ENCODE measurements at regions not wholly inside any gene's neighbourhood (a gene's known extent, or its start where the extent isn't known, plus 50 kb on each side); places are given as distances from the start of the nearest gene placed in this dataset.
A peak's percentile ranks its signal among the peaks of the same experiment; 100 is the strongest.

DNA sequence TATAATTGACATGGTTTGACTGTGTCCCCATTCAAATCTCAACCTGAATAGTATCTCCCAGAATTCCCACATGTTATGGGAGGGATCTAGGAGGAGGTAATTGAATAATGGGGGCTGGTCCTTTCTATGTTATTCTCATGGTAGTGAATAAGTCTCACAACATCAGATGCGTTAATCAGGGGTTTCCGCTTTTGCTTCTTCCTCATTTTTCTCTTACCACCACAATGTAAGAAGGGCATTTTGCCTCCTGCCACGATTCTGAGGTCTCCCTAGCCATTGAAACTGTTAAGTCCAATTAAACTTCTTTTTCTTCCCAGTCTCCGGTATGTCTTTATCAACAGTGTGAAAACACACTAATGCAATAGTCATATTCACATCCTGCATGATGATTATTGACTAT, 1073.3 kb upstream of the CDH2 start:
- no peak for DNase-seq (ENCODE audit: low read depth)

DNA sequence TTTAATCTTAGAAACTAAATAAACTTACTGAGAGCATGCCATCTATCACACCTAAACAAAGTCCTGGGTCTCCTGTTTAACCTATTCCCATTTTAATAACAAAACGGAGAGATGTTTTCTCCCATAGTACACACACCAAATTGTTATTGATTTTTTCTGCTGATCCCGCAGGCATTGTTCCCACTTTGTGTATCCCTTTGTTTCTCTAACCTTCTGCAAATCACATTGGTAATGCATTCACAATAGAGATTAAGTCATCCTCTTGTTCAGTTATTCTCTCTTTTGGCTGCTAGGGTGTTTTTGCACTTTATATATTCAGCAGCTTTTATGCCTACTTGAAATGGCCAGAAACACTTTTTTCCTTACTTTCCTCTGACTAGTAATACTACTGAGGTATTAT, 1071.9 kb upstream of the CDH2 start:
- no peak for DNase-seq (ENCODE audit: low read depth)

DNA sequence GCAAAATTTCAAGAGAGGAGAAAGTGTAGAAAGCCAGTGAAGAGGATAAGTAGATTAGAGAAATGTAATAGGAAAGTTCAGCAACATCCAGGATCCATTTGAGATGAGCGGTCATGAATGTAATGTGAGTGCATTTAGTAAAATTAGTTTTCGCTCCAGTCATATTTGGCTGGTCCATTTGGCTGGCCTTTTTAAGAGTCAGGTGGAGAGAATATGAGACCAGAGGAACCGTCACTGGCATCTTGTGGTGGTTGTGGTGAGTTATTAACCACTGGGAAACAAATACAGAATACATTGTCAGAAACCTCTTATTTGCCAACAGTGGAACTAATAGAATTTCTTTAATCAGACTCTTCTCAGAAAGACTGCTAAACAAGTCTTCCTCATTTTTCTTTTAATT, 1064.3 kb upstream of the CDH2 start:
- no peak for DNase-seq (ENCODE audit: low read depth)

DNA sequence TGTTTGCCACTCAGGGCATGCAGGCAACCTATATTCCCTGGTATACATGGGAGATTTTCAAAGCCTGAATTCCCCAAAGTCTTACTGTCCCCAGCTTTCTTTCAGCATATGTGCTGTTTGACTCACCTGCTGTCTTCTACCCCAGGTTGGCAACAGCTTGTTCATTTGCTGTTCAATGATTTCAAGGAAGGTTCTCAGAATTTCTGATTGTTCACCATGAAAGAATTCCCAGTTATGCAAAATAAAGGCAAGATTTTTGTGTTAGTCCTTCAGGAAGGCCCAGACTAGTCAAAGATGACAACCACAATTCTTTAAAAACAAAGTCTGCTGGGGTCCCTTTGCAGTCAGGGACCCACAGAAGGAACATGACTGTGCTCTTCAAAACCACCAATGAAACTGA, 1057.8 kb upstream of the CDH2 start:
- DNase-seq (ENCODE audit: low read depth), result no peak

DNA sequence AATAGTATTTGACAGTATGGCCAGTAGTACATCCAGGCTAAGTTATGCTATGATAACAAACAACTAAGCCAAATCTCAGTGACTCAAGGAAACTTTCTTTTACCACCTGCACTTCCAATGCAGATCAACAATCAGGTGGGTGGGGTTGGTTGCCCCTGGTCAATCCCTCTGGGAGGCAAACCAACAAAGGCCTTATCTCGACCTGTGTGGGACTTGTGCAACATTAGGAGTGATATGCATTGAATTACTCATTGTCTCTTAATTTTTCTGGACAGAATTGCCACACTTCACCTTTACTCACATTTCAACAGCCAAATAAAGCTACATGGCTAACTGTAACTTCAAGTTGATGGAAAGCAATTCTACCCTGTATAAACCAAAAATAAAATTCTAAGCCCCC, 1049.3 kb upstream of the CDH2 start:
- DNase-seq (ENCODE audit: low read depth), result peak; percentile 62

DNA sequence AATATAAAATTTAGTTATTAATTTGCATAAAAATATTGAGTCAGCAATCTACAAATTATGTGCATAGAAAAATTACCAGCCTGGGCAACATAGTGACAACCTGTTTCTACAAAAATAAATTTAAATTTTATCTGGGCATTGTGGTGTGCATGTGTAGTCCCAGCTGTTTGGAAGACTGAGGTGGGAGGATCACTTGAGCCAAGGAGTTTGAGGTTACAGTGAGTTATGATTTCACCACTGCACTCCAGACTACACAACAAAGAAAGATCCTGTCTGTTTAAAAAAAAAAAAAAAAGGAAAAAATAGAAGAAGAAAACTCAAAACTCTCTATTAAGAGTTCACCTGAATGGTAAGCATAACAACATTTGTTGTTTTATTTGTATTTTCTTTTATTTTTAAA, 1048.4 kb upstream of the CDH2 start:
- peak; percentile 27 for DNase-seq (ENCODE audit: low read depth)

DNA sequence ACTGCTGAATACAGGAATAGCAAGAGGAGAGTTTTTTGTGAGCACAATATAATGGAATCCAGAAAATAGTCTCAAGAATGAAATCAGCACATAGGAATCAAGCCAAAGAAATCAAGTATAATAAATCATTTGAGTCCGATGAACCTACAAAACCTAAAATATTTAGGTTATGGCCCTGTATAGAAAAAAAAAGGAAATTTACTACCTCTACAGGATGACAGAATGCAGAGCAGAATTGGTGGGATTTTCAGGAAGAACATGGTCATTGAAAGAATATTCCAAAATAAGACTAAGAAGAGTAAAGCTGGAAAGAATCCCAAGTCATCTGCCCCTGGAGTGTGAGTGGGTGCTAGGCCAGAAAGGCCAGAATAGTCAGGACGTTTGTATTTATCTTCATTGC, 1041.2 kb upstream of the CDH2 start:
- no peak for DNase-seq (ENCODE audit: low read depth)

DNA sequence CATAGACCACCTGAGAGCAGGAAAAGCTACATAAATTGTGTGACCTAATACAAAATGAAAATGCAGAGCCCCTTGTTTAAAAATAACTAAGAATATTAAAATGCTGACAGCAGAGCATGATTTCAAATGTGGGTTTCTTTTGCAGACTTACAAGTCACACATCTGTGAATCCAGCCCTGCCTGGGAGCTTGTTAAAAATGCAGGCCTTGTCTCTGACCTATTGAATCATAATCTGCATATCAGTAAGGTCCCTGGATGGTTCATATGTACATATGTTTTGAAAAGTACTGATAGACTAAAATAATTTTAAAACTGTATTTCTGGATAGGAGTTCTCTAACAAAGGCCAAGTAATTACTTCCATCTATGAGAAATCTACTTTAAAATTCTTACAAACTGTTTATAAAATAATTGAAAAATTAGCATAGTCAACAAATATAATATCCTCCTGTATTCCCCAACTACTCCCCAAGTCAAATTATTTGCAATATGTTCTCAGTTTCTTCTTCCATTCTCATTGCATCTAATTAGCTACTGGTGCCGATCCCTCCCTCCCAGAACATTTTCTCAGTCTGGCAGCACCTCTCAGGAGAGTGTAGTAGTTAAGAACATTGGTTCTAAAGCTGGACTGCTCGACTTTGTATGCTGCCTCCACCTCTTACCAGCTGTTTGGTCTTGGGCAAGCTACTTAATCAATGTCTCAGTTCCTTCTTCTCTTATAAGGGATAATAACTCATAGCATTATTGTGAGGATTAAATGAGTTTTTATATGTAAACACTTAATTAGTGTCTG, 1040.4 kb upstream of the CDH2 start:
- no peak for DNase-seq (ENCODE audit: low read depth)

DNA sequence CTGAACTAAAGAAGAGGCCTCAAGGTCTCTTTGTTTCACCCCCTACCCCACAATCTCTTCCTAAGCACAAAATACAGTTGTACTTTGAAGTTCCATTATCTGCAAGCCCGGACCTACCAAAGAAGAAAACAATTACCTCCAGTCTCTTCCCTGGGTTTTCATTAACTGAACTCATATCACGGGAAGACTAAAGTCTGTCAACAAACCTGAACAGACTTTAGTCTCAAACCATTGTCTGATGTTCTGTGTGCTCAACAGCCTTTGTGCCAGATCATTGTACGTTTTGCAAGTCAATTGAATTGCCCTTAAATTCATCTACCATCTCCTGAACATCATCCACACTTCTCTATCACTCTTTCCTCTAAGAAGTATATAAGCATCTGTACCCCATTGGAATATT, 1021.9 kb upstream of the CDH2 start:
- DNase-seq (ENCODE audit: low read depth), result no peak

DNA sequence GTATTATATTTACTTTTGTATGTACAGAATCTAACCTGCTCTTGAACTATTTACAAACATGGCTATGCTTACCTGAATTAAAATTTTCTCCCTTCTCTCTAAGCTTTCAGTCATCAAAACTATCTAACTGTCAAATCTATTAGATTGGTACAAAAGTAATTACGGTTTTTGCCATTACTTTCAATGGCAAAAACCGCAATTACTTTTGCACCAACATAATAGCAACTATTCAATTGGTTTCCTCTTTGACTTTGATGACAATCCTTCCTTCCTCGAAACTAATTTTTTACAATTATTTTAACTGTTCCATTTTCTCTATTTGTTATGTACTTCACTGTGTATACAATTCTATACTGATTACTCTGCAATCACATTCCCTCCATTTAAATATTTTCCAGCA, 1019.4 kb upstream of the CDH2 start:
- no peak for DNase-seq (ENCODE audit: low read depth)

DNA sequence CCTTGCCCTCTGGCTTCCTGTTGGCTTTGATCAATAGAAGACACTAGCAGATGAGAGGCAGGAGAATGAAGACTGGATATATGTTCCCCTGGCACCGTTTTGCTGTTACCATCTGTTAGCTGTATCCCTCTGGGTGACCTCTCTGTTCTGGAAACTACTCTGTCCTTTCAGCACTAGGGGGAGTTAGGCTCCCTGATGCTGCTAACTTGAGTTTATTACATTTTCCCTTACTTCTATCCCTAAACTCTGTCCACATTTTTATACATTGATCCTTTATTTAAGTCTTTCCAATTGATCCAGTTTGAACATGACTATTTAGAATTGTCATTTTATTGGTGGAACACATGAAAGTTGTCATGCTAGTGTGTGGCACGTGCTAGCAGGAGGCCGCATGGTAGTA, 1014.3 kb upstream of the CDH2 start:
- peak; percentile 3 for DNase-seq (ENCODE audit: low read depth)

DNA sequence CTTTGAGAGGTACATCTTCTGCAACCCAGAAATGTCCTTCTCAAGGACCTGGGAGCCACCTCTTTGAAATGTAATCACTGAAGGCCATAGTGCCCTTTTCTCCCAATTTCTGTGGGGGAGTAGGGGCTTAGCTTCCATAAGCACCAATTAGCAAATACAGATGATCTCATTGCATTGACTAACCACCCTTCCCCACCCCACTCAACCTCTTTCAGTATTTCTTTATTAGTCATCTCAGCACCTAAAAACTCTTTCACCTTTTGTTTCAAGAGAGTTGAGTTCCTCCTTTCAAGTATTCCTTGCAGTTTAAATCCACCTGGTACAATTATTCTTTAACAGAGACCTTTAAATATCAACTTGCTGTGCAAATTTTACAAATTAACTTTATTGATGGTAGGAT, 1011.8 kb upstream of the CDH2 start:
- DNase-seq (ENCODE audit: low read depth), result peak; percentile 48

DNA sequence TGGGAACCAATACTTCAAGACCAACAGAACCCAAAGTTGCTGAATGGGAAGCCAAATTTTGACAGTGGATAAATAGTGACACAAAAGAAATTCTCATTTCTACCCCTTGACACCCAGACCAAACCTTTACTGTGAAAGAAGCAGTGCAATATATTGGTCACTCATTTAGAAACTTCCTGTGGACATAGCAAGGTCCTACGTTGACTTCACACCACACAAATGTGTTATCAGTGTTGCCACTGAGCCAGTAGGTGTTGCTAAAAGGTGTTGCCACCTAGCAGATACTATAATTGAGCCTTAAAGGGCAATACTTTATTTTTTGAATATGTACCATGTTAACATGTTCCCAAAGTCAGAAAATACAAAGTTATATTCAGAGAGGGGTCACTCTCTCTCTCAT, 1008.9 kb upstream of the CDH2 start:
- no peak for DNase-seq (ENCODE audit: low read depth)

DNA sequence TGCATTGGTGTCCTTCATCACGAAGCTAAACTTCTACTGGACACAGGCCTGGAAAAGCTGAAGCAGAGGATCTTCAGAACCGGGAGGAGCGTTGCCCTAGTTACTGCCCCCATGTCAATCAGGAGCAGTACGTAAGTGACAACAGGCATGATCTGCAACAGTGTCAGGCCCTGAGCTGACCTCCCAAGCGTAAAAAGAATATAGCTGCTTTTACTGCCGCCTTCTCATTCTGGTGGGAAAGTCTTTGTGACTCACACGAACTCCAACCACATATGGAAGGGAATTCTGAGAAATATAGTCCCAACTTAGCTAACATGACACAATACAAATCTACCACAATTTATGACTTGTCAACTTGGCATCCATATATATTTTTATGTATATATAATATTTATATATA, 1007.7 kb upstream of the CDH2 start:
- peak; percentile 54 for DNase-seq (ENCODE audit: low read depth)

DNA sequence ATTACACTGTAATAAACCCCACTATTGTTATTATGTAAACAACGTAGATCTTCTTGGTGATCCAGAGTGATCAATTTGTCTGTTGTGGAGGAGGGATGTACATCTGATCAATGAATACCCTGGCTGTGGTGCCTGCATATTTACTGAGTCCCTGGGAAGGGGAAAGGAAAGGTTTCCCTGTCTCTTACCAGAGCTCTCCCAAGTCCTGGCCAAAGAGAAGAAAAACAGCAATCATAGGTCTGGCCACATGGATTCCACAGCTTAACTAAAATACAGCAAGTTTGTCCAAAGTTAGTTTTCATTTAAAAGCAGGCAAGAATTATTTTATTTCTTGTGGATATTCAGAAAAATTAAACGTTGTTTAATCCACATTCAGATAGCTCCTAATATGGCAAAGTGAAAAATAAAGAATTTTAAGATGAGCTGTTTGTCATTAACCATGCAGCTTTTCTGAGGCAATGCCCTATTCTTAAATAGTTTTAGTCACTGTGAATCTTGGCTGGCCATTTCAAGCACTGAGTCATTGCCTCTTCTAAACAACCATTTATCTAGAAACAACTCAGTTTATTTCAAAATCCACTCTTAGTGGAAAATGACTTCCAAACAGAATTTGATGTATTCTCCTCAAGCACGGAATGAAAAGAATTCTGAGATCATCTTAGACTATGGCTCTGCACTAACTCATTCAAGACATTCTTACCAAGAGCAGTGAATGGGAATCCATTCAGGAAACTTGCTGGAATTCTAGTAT, 1004.4 kb upstream of the CDH2 start:
- peak; percentile 53 for DNase-seq (ENCODE audit: low read depth)

DNA sequence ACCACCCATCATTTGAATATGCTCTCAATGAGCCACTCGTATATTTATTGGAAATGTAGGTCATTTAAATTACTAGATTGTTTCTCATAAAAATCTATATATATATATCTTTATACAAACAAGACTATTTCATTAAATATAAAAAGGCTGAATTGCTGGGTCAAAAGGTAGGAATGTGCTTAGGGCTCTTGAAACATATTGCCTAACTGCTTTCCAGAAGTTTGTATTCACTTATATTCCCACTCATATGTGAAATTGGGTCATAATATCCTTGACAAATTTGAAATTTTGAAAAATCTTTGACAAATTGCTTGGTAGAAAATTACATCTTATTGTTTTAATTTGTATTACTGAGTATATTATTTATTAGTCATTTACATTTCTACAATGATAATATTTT, 999.8 kb upstream of the CDH2 start:
- no peak for DNase-seq (ENCODE audit: low read depth)

DNA sequence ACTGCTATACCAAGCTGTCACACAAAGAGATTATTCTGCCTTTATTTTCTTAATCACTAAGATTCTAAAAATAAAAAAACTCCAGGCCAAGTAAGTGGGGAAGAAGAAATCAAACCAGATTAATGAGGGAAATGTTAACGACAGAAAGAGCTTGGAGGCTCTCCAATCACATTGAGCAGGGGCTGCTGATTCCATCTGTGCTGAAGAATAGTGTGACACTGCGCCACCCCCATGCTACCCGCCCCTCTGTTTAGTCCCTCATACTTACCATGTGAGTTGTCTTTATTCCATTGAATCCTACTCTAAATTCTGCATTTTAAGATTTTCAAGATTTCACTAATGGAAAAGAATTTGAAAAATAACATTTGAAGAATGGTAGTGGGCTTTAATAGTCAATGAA, 998.0 kb upstream of the CDH2 start:
- no peak for DNase-seq (ENCODE audit: low read depth)

DNA sequence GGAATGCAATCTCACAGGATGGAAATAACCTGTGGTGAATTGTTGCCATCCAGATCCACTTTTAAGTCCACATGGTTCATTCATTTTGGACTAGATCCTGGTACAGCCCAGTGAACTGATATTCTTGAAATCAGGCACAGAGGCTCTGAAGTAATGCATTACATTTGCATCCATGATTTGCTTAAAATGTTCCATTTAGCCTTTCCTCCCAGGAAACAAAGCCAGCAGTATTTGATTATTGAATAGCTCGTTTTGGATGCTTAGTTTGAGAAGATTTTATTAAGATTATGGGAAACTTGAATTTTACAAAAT, 995.8 kb upstream of the CDH2 start:
- no peak for DNase-seq (ENCODE audit: low read depth)

DNA sequence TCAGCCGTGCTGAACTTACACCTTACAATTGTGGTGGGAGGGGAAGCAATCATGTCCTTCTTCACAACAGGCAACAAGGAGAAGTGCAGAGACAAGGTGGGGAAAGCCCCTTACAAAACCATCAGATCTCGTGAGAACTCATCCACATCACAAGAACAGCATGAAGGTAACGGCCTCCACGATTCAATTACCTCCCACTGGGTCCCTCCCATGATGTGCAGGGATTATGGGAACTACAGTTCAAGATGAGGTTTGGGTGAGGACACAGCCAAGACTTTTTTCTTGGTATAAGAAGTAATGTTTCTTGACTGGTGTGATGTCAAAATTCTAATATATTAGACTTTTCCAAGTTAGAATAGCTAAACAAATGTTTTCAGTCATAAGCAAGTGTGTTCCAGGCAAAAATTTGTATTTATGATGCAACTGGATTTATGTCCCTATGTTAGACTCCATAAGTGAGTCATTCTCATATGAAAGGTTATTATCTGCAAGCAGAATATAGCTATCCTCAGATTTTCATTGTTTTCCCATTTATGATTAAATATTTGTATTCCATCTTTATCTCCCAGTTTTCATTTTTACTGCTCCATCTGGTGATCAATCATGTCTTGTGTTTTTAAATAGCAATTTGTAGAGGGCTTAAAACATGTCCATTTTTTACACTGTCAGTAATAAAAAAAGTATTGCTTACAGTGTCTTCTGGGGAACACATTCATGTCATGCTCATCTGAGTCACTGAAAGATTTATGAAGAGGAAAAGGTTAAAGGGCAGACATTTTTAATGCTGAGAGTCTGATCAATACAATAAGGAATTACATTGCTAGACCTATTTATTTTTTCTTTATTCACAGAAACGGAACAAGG, 995.2 kb upstream of the CDH2 start:
- DNase-seq (ENCODE audit: low read depth), result no peak

DNA sequence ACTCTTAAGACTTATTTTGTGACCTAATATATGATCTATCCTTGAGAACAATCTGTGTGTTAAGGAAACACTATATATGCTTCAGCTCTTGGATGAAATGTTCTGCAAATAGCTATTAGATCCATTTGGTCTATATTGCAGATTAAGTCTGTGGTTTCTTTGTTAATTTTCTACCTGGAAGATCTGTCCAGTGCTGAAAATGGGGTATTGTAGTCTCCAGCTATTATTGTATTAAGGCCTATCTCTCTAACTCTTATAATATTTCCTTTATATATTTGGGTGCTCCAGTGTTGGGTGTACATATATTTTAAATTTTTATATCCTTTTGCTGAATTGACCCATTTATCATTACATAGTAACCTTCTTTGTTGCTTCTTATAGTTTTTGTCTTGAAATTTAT, 992.7 kb upstream of the CDH2 start:
- no peak for DNase-seq (ENCODE audit: low read depth)

DNA sequence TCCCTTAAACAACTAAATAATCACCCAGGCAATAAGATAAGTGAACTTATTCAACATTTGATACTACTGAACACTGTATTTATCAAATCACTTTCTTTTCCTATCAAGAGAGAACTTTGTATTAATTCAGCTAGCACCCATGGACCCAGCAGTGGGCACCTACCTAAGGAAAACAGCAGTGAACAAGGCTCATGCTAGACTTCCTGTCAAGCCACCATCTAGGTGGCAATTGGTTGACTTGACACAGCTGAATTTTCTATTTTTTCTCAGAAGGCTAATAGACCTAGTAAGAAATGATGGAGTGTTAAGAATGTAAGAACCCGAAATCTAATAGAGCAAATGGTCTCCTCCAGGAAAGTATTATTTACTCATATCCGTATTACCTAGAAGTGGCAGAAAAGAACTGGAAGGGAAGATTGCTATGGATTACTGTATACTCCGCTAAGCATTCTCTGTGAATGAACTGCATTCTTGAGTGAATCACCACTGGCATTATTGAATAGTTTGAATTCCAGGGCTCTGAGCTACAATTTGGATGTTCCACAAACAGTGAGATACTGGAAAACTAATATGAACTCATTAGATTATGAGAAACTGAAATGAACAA, 988.2 kb upstream of the CDH2 start:
- DNase-seq (ENCODE audit: low read depth), result peak; percentile 73

DNA sequence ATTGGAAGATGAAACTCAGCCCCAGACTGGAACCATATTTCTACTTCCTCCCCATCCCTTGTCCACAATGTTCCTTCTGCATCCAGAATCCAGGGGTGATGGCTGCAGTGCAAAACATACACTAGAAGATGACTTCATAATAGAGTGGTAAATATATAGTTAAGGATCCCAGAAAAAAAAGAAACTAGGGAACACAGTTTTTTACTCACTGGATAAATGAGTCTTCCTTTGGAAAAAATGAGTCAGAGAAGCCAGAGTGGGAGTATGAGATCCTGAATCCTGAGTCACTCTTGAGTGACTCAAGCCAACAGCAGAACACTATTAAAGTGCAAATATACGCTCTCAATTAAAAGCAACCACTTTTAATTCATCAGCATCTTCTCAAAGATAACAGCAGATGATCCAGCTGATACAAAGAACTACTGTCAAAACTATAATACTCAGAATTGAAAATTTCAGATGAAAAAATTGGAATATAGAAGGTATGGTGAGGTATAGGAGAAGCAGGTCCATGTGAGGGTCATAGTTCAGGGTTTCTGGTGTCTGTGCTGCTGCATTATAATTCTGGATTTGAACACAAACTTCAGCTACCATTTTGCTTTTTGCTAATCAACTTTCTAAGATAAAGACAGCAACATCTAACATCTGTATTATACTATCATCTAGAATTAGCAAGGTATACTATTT, 987.2 kb upstream of the CDH2 start:
- DNase-seq (ENCODE audit: low read depth), result peak; percentile 78

All from Daoy (cell line).